Loucy (cell line): ENCODE measurements at regions not wholly inside any gene's neighbourhood (a gene's known extent, or its start where the extent isn't known, plus 50 kb on each side); places are given as distances from the start of the nearest gene placed in this dataset.

Experiments used
- EZH2phosphoT487 ChIP-seq: fragments of 200-600 bp; IDR thresholded peaks from 2 replicates; pipeline ENCODE4 v1.6.1; 2018; ENCODE audit warnings: antibody characterized with exemption, mild to moderate bottlenecking, moderate library complexity, borderline replicate concordance
- TF ChIP-seq, protein P1 (sequence below): fragments of 200-600 bp; sonication (generic); conservative IDR thresholded peaks from 2 replicates; pipeline ENCODE4 v1.5.1; 2014; ENCODE audit warnings: mild to moderate bottlenecking, antibody characterized with exemption, low read length

DNA sequence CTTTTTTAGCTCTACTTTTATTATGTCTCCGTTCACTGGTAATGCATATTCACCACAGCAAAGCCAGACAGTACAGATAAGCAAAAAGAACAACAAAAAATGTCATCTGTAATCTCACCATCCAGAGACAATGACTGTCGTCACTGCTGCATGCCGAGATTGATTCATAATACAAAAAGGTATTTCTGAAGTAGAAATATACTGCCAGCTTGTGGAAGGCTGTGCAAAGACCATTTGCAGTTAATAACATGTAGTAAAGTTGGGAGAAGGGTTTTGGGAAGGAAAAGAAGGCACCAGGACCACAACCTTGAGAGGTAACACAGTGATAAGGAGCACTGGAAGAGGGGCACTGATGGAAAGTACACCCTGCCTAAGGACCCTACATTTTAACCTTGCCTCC is 223.0 kb upstream of the ZIC3 start:
- TF ChIP-seq, protein P1, sequence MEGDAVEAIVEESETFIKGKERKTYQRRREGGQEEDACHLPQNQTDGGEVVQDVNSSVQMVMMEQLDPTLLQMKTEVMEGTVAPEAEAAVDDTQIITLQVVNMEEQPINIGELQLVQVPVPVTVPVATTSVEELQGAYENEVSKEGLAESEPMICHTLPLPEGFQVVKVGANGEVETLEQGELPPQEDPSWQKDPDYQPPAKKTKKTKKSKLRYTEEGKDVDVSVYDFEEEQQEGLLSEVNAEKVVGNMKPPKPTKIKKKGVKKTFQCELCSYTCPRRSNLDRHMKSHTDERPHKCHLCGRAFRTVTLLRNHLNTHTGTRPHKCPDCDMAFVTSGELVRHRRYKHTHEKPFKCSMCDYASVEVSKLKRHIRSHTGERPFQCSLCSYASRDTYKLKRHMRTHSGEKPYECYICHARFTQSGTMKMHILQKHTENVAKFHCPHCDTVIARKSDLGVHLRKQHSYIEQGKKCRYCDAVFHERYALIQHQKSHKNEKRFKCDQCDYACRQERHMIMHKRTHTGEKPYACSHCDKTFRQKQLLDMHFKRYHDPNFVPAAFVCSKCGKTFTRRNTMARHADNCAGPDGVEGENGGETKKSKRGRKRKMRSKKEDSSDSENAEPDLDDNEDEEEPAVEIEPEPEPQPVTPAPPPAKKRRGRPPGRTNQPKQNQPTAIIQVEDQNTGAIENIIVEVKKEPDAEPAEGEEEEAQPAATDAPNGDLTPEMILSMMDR, result no peak
- TF ChIP-seq EZH2phosphoT487, result no peak
